ENCODE measurements at regions not wholly inside any gene's neighbourhood (a gene's known extent, or its start where the extent isn't known, plus 50 kb on each side); places are given as distances from the start of the nearest gene placed in this dataset.
"Not testable (repeated sequence)": the region's sequence is repeated elsewhere in the genome, so short reads cannot be mapped to it uniquely, and the experiment has no call there.

DNA sequence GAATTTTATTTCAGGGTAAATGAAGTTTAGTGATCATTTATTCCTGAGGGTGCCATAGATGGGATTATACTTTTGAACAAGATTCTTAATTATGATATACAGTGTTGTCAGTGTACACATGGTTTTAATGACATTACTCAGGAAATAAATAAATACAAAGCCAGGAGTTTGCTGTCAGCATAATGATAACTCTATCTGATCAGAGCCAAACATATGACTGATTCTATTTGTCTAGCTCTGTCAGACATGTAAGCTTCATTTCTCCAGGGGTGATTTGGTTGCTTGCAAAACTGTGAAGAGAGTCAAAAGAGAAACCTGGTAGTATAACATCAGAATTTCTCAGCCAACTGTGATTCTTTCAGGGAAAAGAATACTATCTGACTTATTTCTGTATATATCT is 1425.8 kb upstream of the C9orf72 start:
- DNase-seq (ENCODE audit: low spot score), result no peak

- no peak for DNase-seq (ENCODE audit: low spot score)
Measured at GRCh38 chr9:28999806-29000205, 1426.5 kb upstream of the C9orf72 start.

- no peak for DNase-seq (ENCODE audit: low spot score)
Measured at GRCh38 chr9:29001006-29001405, 1427.7 kb upstream of the C9orf72 start.

GRCh38 chr9:29004988-29005387 is 1431.7 kb upstream of the C9orf72 start:
- DNase-seq (ENCODE audit: low spot score), result no peak

GRCh38 chr9:29006628-29007027 is 1433.3 kb upstream of the C9orf72 start:
- DNase-seq (ENCODE audit: low spot score), result no peak

DNA sequence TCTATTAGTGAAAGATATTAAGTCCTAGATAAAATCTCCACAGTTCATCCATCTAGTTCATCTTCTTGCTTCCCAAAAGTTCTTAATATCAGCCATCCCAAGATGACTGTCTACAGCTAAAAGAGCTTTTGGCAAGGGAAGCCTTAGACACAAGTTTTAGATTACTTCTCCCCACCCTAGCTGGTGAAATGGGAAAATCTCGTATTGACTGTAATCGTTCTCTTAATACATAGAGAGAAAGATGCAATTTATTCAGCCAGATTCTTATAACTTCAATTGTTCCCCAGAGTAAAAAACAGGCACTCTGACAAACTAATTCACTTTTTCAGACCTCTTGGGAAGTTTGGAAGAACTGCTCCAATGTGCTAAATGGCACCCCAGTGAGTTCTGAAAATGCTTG is 1439.6 kb upstream of the C9orf72 start:
- no peak for DNase-seq (ENCODE audit: low spot score)

DNA sequence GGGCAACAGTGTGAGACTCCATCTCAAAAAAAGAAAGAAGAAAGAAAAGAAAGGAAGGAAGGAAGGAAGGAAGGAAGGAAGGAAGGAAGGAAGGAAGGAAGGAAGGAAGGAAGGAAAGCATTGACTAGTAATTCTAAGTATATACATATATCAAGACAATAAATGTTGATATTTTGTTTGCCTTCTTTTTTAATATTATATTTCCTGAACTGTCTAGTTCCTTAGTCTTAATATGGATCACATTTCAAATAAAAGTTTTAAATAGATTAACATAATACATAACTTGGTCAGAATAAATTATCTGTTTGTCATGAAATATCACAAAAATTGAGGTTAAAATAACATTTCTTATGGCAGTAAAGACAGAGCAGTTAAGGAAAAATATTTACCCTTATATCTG is 1448.4 kb upstream of the C9orf72 start:
- DNase-seq (ENCODE audit: low spot score), result no peak

DNA sequence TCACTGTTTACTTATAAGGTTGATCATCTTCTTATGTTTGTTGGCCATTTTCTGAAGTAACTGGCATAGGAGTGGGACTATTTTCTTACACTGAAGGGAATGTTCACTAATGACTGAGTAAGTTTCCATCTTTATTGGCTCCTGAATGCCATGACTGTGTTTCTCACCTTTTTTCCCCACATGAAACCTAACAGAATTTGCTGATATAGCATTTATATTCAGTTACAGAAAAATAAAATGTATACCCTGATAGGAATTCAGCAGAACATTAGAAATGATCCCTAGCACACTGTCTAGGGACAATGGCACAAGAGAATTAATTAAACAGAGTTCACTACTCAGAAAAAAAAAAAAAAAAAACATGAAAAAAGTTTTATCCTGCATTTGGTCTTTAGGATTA is 1465.1 kb upstream of the C9orf72 start:
- DNase-seq (ENCODE audit: low spot score), result no peak

DNA sequence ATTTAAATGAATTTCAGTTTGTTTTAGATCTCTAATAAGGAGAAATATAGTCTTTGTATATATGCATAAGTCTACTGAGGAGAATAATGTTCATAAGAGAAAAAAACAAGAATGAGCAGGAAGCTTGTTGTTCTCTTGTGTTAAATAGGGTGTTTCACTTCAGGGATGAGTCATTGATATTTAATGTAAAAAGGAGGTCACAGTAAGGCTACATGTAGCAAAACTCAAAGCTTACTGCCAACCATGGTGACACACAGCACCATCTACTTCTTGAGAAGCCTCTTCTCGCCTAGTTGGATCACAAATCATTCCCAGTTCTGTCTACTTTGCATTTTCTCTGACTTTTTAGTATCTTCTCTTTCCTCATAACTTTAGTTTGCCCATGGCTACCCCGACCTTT is 1466.0 kb upstream of the C9orf72 start:
- no peak for DNase-seq (ENCODE audit: low spot score)

- DNase-seq (ENCODE audit: low spot score), result no peak
Measured at GRCh38 chr9:29043072-29043471, 1469.8 kb upstream of the C9orf72 start.

DNA sequence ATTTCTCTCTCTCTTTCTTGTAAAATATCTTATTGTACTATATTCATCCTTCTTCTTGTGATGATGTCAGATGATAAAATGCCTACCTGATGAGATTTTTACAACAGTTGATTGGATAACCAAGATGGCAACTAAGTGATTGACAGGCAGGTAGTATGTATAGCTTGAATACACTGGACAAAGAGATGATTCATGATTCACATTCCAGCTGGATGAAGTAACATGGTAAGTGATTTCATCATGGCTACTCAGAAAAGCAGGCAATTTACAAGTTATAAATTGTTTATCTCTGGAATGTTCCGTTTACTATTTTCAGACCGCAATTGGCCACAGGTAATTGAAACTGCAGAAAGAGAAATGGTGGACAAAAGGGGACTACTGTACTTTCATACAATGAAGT is 1471.7 kb upstream of the C9orf72 start:
- DNase-seq (ENCODE audit: low spot score), result no peak

DNA sequence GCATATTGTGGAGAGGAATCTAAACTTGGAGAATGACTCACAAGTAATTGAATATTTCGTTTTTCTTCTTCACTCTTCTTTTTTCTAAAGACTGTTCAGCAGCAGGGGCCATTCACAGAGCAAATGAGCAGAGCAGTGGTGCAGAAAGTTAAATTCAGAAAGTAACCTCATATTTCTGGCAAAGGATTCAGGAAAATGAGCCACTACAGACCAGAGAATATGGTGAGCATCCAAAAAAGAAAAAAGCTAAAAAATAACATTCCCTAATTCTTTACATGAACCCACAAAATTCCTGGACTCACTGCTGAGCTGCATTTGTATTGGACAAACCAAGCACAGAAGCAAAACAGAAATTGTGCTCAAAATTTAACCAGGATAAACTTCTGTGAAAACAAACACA is 1486.8 kb upstream of the C9orf72 start:
- DNase-seq (ENCODE audit: low spot score), result no peak

DNA sequence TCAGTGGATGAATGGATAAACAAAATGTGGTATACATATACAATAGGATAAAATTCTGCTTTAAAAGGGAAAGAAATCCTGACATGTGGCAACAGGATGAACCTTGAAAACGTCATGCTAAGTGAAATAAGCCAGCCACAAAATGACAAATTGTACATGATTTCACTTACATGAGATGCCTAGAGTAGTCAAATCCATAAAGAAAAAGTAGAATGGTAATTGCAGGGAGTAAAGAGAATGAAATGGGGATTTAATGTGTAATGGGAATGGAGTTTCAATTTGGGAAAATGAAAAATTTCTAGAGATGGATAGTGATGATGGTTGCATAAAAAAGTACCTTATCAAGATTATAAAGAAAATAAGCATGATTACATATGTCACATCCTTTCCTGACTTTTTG is 1489.2 kb upstream of the C9orf72 start:
- no peak for DNase-seq (ENCODE audit: low spot score)

DNA sequence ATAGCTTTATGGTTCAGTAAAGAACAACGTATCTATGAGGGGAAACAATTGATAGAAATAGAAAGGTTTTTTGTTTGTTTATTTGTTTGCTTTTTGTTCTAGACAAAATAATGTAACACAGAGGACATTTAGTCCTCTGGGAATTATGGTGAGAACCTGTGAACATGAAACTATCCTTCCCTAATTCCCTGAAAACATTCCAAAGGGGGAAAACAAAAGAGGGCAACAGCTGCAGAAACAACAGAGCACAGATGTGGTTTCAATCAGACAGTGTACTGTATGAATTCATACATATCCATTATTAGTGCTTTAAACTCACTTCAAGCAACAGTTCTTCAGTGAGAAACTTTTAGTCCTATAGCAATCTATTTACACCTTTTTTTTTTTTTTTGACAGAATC is 1489.8 kb upstream of the C9orf72 start:
- DNase-seq (ENCODE audit: low spot score), result no peak

DNA sequence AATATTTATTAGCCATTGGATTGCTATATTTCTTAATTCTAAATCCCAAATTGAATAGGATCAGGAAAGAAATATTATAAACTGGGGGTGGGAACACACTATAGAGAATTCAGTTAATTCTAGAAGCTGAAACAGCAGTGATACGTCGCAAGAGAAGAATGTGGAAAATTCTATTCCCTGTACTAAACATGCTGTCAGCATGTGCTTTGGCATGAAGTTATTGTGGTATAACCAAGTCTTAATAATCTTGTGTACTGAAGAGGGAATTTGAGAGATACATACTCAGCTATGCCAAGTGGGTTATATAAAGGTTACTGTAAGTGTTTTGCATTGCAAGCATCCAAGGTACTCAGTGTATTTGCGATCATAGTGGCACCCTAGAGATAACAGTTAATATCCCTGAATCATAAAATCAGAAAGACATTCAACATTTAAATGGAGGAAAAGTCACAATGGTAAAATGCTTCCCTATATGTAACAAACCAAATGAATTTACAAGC is 1492.9 kb upstream of the C9orf72 start:
- DNase-seq (ENCODE audit: low spot score), result no peak

DNA sequence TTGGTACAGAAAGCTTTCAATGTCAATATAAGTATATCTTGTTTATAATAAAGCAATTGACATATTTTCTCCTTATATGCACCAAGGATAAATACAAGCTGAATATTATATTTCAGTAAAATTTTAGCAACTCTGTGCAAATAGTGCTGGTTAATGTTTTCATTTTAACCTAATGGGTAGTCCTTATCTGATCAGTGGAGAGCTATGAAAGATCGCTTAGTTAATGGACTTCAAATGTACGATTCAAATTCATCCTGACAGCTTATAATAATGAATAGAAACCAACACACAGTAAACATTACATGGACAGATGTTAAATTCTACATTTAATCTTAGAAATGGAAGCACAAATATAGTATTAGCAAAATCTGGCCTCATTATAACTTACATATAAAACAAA is 1495.2 kb upstream of the C9orf72 start:
- no peak for DNase-seq (ENCODE audit: low spot score)

GRCh38 chr9:29069376-29069775 is 1496.1 kb upstream of the C9orf72 start:
- no peak for DNase-seq (ENCODE audit: low spot score)

DNA sequence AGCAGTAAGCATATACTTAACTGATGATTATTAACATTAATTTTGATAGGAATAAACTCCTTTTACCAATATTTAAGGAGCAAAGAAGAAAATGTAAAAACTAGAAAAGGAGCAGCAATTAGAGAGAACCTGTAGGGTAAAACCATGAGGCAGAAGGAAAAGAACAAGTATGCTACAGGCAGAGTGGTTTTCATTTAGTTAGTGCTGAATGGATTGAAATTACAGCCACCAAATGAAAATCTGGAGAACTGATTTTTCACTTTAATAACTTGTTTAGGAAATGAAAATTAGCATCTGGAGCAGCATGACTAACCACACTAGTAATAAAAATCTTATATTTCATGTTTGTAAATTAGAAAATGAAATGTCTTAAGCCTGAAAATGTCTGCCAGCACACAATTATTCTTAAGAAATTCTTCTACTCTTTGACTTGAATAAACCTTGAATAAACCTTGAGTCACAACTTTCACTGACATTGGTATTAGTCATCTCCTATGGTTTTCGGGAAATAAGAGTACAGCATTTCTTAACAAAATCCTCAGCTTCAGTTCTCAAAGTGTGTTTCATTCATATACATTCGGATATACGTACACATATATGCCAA is 1504.9 kb upstream of the C9orf72 start:
- no peak for DNase-seq (ENCODE audit: low spot score)

- no peak for DNase-seq (ENCODE audit: low spot score)
Measured at GRCh38 chr9:29100762-29101161, 1527.5 kb upstream of the C9orf72 start.

- not testable (repeated sequence) for DNase-seq (ENCODE audit: low spot score)
Measured at GRCh38 chr9:29104166-29104565, 1530.9 kb upstream of the C9orf72 start.

DNA sequence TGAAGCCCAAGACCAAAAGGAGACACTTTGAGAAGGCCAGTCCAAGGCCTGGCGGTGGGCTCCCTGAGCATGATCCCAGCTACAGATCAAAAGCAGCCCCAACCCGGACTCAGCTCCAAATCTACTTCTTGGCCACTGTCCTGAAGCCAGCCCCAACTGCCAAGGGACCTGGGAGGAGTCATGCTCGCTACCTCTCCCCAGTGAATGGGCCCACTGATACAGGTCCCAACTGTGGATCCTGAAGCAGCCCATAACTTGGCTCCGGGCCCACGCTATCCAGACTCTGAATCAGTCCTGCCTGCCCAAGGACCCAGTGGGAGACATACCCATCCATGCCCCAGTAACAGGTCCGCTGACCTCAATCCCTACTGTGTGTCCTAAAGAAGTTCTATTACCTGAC is 1545.3 kb upstream of the C9orf72 start:
- DNase-seq (ENCODE audit: low spot score), result no peak

DNA sequence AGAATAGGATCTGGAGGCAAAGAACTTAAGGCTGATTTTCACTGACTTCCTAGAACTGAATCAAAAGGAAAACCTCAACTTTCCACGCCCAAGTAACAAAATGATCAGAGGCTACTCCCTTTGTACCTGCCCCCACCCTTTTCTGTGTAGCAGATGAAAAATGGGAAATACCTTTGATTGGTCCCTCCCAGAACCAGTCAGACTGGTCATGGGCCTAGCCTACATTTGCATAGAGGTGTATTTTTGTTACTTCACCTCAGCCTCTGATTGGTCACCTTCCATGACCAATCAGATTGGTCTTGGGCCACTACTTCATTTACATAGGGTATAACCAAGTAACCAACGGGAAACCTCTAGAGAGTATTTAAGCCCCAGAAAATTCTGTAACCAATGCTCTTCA is 1553.5 kb upstream of the C9orf72 start:
- DNase-seq (ENCODE audit: low spot score), result no peak

DNA sequence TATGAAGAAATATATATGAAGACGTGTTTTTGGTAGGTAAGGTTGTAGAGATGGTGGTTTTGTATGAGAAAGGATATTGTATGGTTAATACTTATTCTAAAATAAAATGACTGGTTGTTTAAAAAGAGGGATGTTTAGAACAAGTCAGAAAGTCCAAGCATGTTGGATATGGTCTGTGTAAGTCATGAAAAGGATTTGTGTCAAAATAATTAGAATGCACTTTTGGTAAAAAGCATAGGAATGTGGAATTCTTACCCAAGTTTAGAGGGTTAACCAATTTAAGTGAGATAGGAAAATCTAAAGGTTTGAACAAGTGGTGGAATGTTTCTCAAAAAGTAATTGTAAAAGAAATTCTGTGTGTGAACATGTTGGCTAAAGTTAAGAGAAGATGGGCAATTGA is 1556.5 kb upstream of the C9orf72 start:
- no peak for DNase-seq (ENCODE audit: low spot score)

GRCh38 chr9:29144476-29144875 is 1571.2 kb upstream of the C9orf72 start:
- DNase-seq (ENCODE audit: low spot score), result no peak

DNA sequence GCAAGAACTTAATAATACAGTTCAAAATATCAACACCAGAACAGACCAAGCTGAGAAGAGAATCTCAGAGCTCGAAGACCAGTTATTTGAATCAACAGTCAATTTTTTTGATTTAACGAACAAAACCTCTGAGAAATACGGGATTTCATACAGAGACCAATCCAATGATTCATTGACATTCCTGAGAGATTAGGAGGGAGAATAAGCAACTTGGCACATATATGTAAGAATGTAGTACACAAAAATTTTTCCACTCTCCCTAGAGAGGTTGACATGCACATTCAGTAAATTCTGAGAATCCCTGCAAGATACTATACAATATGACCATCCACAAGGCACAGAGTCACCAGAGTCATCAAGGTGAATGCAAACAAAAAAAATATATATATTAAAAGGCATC is 1577.3 kb upstream of the C9orf72 start:
- no peak for DNase-seq (ENCODE audit: low spot score)

Measured in AG08396 (cell line).